NCI-H82 treated with DMSO at 0.1 percent for 48 hours (cell line): ENCODE measurements at regions not wholly inside any gene's neighbourhood (a gene's known extent, or its start where the extent isn't known, plus 50 kb on each side); places are given as distances from the start of the nearest gene placed in this dataset.
"Not testable (repeated sequence)": the region's sequence is repeated elsewhere in the genome, so short reads cannot be mapped to it uniquely, and the experiment has no call there.

Experiments
- DNase-seq: peaks from one replicate; lab custom pipeline; 2025; ENCODE audit not compliant: unreplicated experiment; lab: John Stamatoyannopoulos, UW

GRCh38 chr16:70014915-70015314 lies 63.8 kb downstream of the CLEC18A start:
- not testable (repeated sequence) for DNase-seq

DNA sequence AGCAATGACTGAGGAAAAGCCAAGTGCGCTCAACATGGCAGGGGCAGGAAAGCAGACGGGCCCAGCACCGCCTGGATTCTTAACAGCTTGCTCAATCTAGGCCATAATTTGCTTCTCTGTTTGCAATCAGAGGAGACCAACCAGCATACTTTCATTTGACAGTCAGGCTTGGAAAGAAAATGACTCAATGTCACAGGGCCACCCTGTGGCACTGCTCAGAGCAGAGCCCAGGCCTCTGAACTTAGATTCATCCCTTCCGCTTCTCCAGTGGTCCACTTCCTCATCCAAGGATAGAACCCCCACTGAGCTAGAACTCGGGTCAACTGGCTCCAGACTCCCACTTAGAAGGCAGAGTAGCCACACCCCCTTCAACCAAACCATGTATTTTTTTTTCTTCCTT lies 65.6 kb downstream of the CLEC18A start:
- DNase-seq, result not testable (repeated sequence)

GRCh38 chr16:70018254-70018653 lies 67.1 kb downstream of the CLEC18A start:
- peak; percentile 1 for DNase-seq

- DNase-seq, result not testable (repeated sequence)
Measured at GRCh38 chr16:70023207-70023606, 72.1 kb downstream of the CLEC18A start.

- not testable (repeated sequence) for DNase-seq
Measured at GRCh38 chr16:70023956-70024355, 72.8 kb downstream of the CLEC18A start.

GRCh38 chr16:70026165-70026854 lies 75.2 kb downstream of the CLEC18A start:
- DNase-seq, result not testable (repeated sequence)

GRCh38 chr16:70032906-70033305 lies 81.2 kb upstream of the PDPR start:
- DNase-seq, result not testable (repeated sequence)

- DNase-seq, result not testable (repeated sequence)
Measured at GRCh38 chr16:70037913-70038312, 76.2 kb upstream of the PDPR start.

GRCh38 chr16:70040554-70040953 lies 73.6 kb upstream of the PDPR start:
- not testable (repeated sequence) for DNase-seq

- not testable (repeated sequence) for DNase-seq
Measured at GRCh38 chr16:70043538-70044067, 70.5 kb upstream of the PDPR start.

- DNase-seq, result not testable (repeated sequence)
Measured at GRCh38 chr16:70046560-70046959, 67.6 kb upstream of the PDPR start.

- not testable (repeated sequence) for DNase-seq
Measured at GRCh38 chr16:70048083-70048482, 66.0 kb upstream of the PDPR start.

DNA sequence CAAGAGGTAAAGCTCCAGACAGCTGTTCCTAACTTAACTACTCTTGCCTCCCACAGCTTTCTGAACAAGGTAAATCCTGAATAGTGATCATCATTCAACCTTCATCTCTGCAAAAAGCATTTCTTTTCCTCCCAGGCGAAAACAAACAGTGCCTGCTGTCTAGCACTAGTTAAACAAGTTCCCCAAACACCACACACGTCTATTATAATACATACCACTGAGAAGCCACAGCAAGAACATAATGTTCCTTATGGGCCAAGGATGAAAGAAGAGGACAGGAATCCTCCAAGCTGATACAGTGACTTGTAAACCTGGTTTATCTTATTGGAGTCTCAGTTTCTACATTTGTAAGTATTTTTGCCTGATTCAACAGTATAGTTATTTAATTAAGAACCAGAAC lies 56.1 kb upstream of the PDPR start:
- not testable (repeated sequence) for DNase-seq

DNA sequence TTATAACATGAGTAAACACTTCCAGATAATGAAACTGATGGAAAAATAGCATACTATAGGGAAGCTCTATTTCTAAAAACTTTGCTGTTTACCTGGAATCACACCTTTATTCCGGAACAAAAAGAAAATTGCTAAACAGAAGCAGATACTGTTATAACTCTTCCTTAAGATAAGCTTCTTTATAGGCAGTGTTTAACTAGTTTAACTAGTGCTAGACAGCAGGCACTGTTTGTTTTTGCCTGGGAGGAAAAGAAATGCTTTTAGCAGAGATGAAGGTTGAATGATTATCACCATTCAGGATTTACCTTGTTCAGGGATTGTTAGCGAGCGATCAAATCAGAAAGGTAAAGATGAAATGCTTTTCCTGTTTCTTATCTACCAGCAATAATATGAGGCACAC lies 54.7 kb upstream of the PDPR start:
- DNase-seq, result not testable (repeated sequence)

- DNase-seq, result not testable (repeated sequence)
Measured at GRCh38 chr16:70060521-70061027, 53.6 kb upstream of the PDPR start.

DNA sequence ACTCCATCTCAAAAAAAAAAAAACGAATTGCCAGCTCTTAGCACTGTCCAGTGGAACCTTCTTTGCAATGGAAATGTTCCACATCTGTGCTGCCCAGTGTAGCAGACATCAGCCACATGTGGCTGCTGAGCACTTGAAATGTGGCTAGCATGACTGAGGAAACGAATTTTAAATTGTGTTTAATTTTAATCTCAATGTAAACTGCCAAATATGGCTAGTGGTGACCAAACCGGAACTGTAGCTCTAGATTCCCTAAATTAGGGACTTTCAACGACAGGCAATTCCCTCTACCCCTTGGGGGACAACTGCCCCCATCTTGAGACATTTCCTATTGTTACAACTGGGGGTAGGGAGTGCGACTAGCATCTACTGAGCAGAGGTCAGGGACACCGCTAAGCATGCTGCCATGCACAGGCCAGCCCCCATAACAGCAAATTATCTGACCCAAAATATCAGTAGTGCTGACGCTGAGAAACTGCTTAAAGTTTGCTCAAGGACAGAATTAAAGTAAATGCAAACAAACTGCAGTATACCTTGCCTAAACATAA lies 52.4 kb upstream of the PDPR start:
- DNase-seq, result not testable (repeated sequence)

DNA sequence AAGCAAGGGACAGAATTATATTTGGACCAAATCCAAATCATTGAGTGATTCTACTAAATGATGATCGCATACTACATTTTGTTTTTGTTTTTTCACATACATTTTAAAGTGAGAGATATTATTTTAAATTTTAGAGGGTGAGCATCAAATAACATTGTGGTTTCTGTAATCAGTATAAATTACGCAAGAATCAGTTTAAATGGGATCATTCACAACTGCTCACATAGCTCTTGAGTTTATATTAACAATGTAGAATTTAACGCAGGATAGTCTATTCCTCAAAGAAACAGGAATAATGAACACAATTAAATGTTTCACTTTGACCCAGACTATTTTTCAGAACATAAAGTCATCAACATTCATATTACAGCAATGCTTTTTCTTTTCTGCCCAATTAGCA lies 51.2 kb upstream of the PDPR start:
- not testable (repeated sequence) for DNase-seq
